NT2/D1 (cell line): ENCODE measurements at regions not wholly inside any gene's neighbourhood (a gene's known extent, or its start where the extent isn't known, plus 50 kb on each side); places are given as distances from the start of the nearest gene placed in this dataset.

Experiments
- DNase-seq: peaks from one replicate; pipeline ENCODE4 v3.0.0-alpha.2; 2011; ENCODE audit warnings: low read depth, low spot score
- H3K27me3 ChIP-seq: 2 replicates; pipeline ENCODE4 v1.6.0; 2011; ENCODE audit warnings: mild to moderate bottlenecking; ENCODE audit not compliant: insufficient read length, insufficient read depth
- H3K36me3 ChIP-seq: 2 replicates; pipeline ENCODE4 v1.6.1; 2011; ENCODE audit warnings: mild to moderate bottlenecking, low read length, mixed read lengths; ENCODE audit not compliant: insufficient read depth, insufficient read length
- H3K4me1 ChIP-seq: 2 replicates; pipeline ENCODE4 v1.5.1; 2011; ENCODE audit not compliant: insufficient read depth, insufficient read length
- H3K4me3 ChIP-seq: 2 replicates; pipeline ENCODE4 v1.5.1; 2011; ENCODE audit warnings: low read depth; ENCODE audit not compliant: insufficient read length
- H3K9ac ChIP-seq: 2 replicates; pipeline ENCODE4 v1.6.0; 2011; ENCODE audit warnings: low read depth; ENCODE audit not compliant: insufficient read length
- H3K9me3 ChIP-seq: 2 replicates; pipeline ENCODE4 v1.5.1; 2011; ENCODE audit warnings: mild to moderate bottlenecking, low read length; ENCODE audit not compliant: insufficient read depth
- SUZ12 ChIP-seq: IDR thresholded peaks from 2 replicates; pipeline ENCODE4 v1.6.1; 2011; ENCODE audit not compliant: insufficient read length, insufficient read depth; ENCODE audit errors: extremely low read depth
- YY1 ChIP-seq: IDR thresholded peaks from 2 replicates; pipeline ENCODE4 v1.6.1; 2011; ENCODE audit not compliant: insufficient read length, insufficient read depth
- ZNF274 ChIP-seq: IDR thresholded peaks from 2 replicates; pipeline ENCODE4 v1.6.1; 2011; ENCODE audit warnings: mild to moderate bottlenecking, low read depth, low read length

DNA sequence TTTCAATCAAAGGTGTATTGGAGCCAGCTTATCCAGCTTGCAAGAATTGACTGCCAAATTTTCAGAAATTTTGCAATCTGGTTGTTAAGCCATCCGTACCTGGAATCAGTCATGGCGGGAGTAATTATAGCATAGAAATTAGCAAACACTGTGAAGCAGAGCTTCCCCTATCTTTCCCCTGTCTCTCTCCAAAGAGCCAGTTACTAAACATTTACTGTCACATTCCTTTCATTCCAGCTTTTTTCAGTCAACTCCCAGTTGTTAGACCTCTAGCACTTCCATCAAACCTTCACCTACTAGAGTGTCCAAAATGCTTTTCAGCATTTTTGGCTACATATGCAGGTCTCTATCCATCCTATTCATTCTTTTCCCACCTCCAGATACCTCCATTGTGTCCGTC lies 137.4 kb downstream of the MC4R start:
- no peaks in the 10 kb centered on the region for H3K9me3 ChIP-seq
- no peak overlapping the region for H3K4me3 ChIP-seq
- no peaks in the 10 kb centered on the region for H3K4me1 ChIP-seq
- TF ChIP-seq YY1 (no peak), ZNF274 (no peak), SUZ12 (no peak)
- H3K36me3 ChIP-seq, result no peaks in the 10 kb centered on the region
- no peak overlapping the region for H3K9ac ChIP-seq
- no peaks in the 10 kb centered on the region for H3K27me3 ChIP-seq
- no peak for DNase-seq

GRCh38 chr18:60232541-60232940 lies 140.0 kb downstream of the MC4R start:
- H3K27me3 ChIP-seq, result no peaks in the 10 kb centered on the region
- no peaks in the 10 kb centered on the region for H3K36me3 ChIP-seq
- no peaks in the 10 kb centered on the region for H3K9me3 ChIP-seq
- H3K9ac ChIP-seq, result no peak overlapping the region
- no peak for DNase-seq
- no peaks in the 10 kb centered on the region for H3K4me1 ChIP-seq
- no peak overlapping the region for H3K4me3 ChIP-seq
- TF ChIP-seq SUZ12 (no peak), ZNF274 (no peak), YY1 (no peak)

DNA sequence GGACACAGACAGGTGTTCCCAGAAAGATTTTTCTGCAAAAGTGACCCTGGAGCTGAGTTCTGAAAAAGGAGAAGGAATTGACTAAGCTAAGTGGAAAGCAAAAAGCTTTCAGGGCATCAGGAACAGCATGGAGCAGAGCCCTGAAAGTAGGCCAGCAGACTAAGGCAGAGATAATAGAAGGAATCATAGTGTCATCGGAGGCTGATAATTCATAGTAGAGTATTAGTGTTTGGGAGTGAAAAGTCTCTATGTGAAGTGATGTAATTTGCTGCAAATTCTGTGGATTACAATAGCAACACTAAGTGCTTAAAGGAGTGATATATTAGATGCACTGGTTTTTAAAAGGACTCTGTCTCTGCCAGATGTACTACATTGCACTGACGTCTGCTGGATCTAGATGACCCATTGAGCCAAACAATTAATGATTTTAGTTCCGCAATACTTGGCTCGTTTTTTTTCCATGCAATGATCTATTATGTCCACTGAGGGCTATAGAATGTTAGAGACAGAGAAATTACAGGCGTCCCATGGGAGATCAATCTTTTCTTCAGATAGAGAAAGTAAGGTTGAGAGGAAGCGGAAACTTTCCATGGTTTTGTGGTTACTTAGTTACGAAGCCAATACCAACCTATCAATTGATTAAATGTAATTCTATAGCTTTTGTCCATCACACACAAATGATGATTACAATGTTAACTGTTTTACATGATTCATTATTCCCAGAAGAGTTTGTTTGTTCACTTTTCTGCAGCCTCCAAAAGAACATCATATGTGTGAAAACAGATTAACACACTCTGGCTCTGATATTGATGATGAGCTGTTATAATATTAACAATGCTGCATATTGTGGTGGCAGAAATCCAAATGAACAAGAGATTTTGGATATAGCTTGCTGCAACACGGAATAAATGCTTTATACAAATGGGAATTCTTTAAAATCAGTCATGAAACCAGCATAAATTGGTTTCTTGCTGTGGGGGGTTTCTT lies 143.7 kb downstream of the MC4R start:
- Histone ChIP-seq H3K4me3 (no peak overlapping the region), H3K4me1 (no peaks in the 10 kb centered on the region), H3K36me3 (no peaks in the 10 kb centered on the region), H3K9me3 (no peaks in the 10 kb centered on the region), H3K27me3 (no peaks in the 10 kb centered on the region), H3K9ac (no peak overlapping the region)
- no peak for DNase-seq
- TF ChIP-seq SUZ12 (no peak), YY1 (no peak), ZNF274 (no peak)

GRCh38 chr18:60215432-60215831 lies 157.1 kb downstream of the MC4R start:
- Histone ChIP-seq H3K4me1 (no peaks in the 10 kb centered on the region), H3K36me3 (no peaks in the 10 kb centered on the region), H3K4me3 (no peak overlapping the region), H3K9ac (no peak overlapping the region), H3K9me3 (no peaks in the 10 kb centered on the region), H3K27me3 (no peaks in the 10 kb centered on the region)
- TF ChIP-seq ZNF274 (no peak), YY1 (no peak), SUZ12 (no peak)
- no peak for DNase-seq

DNA sequence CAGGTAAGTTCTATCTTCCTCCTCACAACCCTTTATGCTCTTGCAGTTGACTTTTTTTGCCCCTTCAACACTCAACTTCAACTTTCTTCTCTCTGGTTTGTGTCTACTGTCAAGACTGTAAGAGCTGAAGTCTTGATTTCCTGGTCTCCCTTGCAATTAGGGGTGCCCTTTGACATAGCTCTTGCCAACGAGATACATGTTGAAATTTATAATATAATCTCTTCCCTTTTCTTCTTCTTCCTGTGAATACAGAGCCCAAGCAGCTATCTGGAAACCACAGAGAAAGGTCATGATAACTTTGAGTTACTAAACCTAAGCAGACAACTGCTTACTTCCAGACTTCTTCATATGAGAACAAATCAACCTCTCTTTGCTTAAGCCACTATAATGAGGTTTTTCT lies 163.5 kb downstream of the MC4R start:
- no peaks in the 10 kb centered on the region for H3K9me3 ChIP-seq
- TF ChIP-seq ZNF274, result no peak
- no peak for TF ChIP-seq SUZ12
- TF ChIP-seq YY1, result no peak
- H3K9ac ChIP-seq, result no peak overlapping the region
- H3K36me3 ChIP-seq, result no peaks in the 10 kb centered on the region
- H3K4me3 ChIP-seq, result no peak overlapping the region
- no peak for DNase-seq
- no peaks in the 10 kb centered on the region for H3K4me1 ChIP-seq
- no peaks in the 10 kb centered on the region for H3K27me3 ChIP-seq

DNA sequence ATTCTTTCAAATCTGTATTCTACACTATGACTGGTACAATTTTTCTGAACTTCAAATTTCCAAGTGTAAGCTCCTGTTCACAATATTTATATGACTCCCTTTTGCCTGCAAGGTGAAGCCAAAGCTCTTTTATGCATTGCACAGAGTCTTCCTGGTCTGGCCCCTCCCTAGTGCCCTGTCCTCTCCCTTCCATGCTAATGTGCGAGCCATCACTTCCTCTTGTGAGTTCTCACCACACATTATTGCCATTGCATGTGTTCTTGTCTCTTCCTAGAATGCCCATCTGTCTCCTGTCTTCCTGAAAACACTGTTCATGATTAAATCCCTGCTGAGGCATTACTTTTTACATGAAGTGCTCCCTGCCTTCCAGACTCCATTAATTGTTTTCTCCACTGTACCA lies 169.9 kb downstream of the MC4R start:
- Histone ChIP-seq H3K9me3 (no peaks in the 10 kb centered on the region), H3K27me3 (no peaks in the 10 kb centered on the region), H3K4me3 (no peak overlapping the region), H3K4me1 (no peaks in the 10 kb centered on the region), H3K36me3 (no peaks in the 10 kb centered on the region), H3K9ac (no peak overlapping the region)
- TF ChIP-seq SUZ12 (no peak), YY1 (no peak), ZNF274 (no peak)
- no peak for DNase-seq

DNA sequence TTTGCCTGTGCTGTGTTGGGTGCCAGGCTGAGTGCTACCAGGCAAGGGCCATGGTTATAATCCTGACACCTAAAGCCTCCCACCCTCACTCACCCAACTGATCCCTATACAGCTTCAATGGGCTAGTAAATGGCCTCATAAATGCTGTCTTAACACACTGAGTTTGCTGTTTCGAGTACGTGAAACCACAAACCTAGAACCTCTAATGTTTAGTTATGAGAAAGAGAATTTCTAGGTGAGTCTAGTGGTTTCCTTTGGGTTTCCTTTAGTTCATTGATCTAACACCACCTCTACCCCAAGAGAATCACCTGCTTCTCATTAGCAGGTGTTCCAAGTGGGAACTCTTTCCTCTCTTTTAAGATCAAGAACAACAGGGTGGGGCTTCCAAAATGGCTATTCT lies 172.0 kb downstream of the MC4R start:
- Histone ChIP-seq H3K4me1 (no peaks in the 10 kb centered on the region), H3K4me3 (no peak overlapping the region)
- TF ChIP-seq YY1, result no peak
- TF ChIP-seq SUZ12, result no peak
- no peak for TF ChIP-seq ZNF274

More for the DNA sequence above, 172.0 kb downstream of the MC4R start:
- Histone ChIP-seq H3K9ac (no peak overlapping the region), H3K36me3 (no peaks in the 10 kb centered on the region), H3K27me3 (no peaks in the 10 kb centered on the region), H3K9me3 (no peaks in the 10 kb centered on the region)
- no peak for DNase-seq
